PC-9 (cell line): ENCODE measurements at regions not wholly inside any gene's neighbourhood (a gene's known extent, or its start where the extent isn't known, plus 50 kb on each side); places are given as distances from the start of the nearest gene placed in this dataset.

Source experiments
- CTCF ChIP-seq: fragments of 200-600 bp; sonication (generic); conservative IDR thresholded peaks from 2 replicates; pipeline ENCODE4 v1.6.1; 2017; ENCODE audit warnings: mixed run types, antibody characterized with exemption, mild to moderate bottlenecking, moderate library complexity
- EZH2 ChIP-seq: fragments of 200-600 bp; sonication (generic); IDR thresholded peaks from 2 replicates; pipeline ENCODE4 v1.8.0; 2017; ENCODE audit warnings: antibody characterized with exemption, low read depth

GRCh38 chr11:116390963-116391362 is 381.8 kb downstream of the BUD13 start:
- TF ChIP-seq CTCF: no peak
- TF ChIP-seq EZH2: no peak
